ENCODE measurements at regions not wholly inside any gene's neighbourhood (a gene's known extent, or its start where the extent isn't known, plus 50 kb on each side); places are given as distances from the start of the nearest gene placed in this dataset.

GRCh38 chr4:162403419-162403818, 239.6 kb upstream of the FSTL5 start:
- no peak overlapping the region for H3K4me3 ChIP-seq (replicated peaks in 1 of 2; ENCODE audit: low read depth in 2 of 2, low read length in 2 of 2)
- no peak for TF ChIP-seq CTCF (IDR thresholded peaks at IDR 0.05; ENCODE audit: low read depth, low read length)
- DNase-seq (ENCODE audit: low read depth in 2 of 2) = no peak

GRCh38 chr4:162401021-162401420, 237.2 kb upstream of the FSTL5 start:
- no peak for DNase-seq (ENCODE audit: low read depth in 2 of 2)
- no peak for TF ChIP-seq CTCF (IDR thresholded peaks at IDR 0.05; ENCODE audit: low read depth, low read length)

GRCh38 chr4:162392946-162393345, 229.1 kb upstream of the FSTL5 start:
- H3K4me3 ChIP-seq (replicated peaks in 1 of 2; ENCODE audit: low read depth in 2 of 2, low read length in 2 of 2) = no peak overlapping the region
- no peak for TF ChIP-seq CTCF (IDR thresholded peaks at IDR 0.05; ENCODE audit: low read depth, low read length)
- no peak for DNase-seq (ENCODE audit: low read depth in 2 of 2)

More at GRCh38 chr4:162401021-162401420, 237.2 kb upstream of the FSTL5 start:
- no peak overlapping the region for H3K4me3 ChIP-seq (replicated peaks in 1 of 2; ENCODE audit: low read depth in 2 of 2, low read length in 2 of 2)

GRCh38 chr4:162366146-162366545, 202.3 kb upstream of the FSTL5 start:
- TF ChIP-seq CTCF (IDR thresholded peaks at IDR 0.05; ENCODE audit: low read depth, low read length) = no peak
- no peak for DNase-seq (ENCODE audit: low read depth in 2 of 2)
- no peak overlapping the region for H3K4me3 ChIP-seq (replicated peaks in 1 of 2; ENCODE audit: low read depth in 2 of 2, low read length in 2 of 2)

GRCh38 chr4:162364651-162365050, 200.9 kb upstream of the FSTL5 start:
- DNase-seq (ENCODE audit: low read depth in 2 of 2) = no peak
- TF ChIP-seq CTCF (IDR thresholded peaks at IDR 0.05; ENCODE audit: low read depth, low read length) = no peak

GRCh38 chr4:162360369-162361149, 196.8 kb upstream of the FSTL5 start:
- DNase-seq (ENCODE audit: low read depth in 2 of 2) = no peak
- no peak overlapping the region for H3K4me3 ChIP-seq (replicated peaks in 1 of 2; ENCODE audit: low read depth in 2 of 2, low read length in 2 of 2)
- TF ChIP-seq CTCF (IDR thresholded peaks at IDR 0.05; ENCODE audit: low read depth, low read length) = no peak

More at GRCh38 chr4:162364651-162365050, 200.9 kb upstream of the FSTL5 start:
- H3K4me3 ChIP-seq (replicated peaks in 1 of 2; ENCODE audit: low read depth in 2 of 2, low read length in 2 of 2) = no peak overlapping the region
